IPS-18c (cell line): ENCODE measurements at regions not wholly inside any gene's neighbourhood (a gene's known extent, or its start where the extent isn't known, plus 50 kb on each side); places are given as distances from the start of the nearest gene placed in this dataset.

Experiments used
- H3K4me3 ChIP-seq: 2 replicates; pipeline ENCODE4 v1.7.0; 2013; ENCODE audit warnings: low read depth, mild to moderate bottlenecking, low read length, moderate library complexity; ENCODE audit not compliant: insufficient read depth
- H3K9me3 ChIP-seq: one replicate; pipeline ENCODE4 v1.6.1; 2013; ENCODE audit warnings: mild to moderate bottlenecking, low read length, moderate library complexity; ENCODE audit not compliant: control insufficient read depth, insufficient read depth

GRCh38 chr9:87233899-87234455 lies 263.7 kb upstream of the DAPK1 start:
- no peaks in the 10 kb centered on the region for H3K9me3 ChIP-seq
- H3K4me3 ChIP-seq, result no peak overlapping the region

- Histone ChIP-seq H3K9me3 (no peaks in the 10 kb centered on the region), H3K4me3 (no peak overlapping the region)
These were observed 262.8 kb upstream of the DAPK1 start for GRCh38 chr9:87234854-87235253.

- no peak overlapping the region for H3K4me3 ChIP-seq
These were observed 261.1 kb upstream of the DAPK1 start for GRCh38 chr9:87236546-87236945.

GRCh38 chr9:87237336-87237735 lies 260.3 kb upstream of the DAPK1 start:
- Histone ChIP-seq H3K9me3 (no peaks in the 10 kb centered on the region), H3K4me3 (no peak overlapping the region)

More at GRCh38 chr9:87236546-87236945, 261.1 kb upstream of the DAPK1 start:
- no peaks in the 10 kb centered on the region for H3K9me3 ChIP-seq

GRCh38 chr9:87238545-87238944 lies 259.1 kb upstream of the DAPK1 start:
- no peaks in the 10 kb centered on the region for H3K9me3 ChIP-seq
- H3K4me3 ChIP-seq, result no peak overlapping the region

GRCh38 chr9:87239312-87239711 lies 258.4 kb upstream of the DAPK1 start:
- no peak overlapping the region for H3K4me3 ChIP-seq
- H3K9me3 ChIP-seq, result no peaks in the 10 kb centered on the region

- no peaks in the 10 kb centered on the region for H3K9me3 ChIP-seq
- no peak overlapping the region for H3K4me3 ChIP-seq
These were observed 254.1 kb upstream of the DAPK1 start for GRCh38 chr9:87243602-87244001.

- H3K9me3 ChIP-seq, result no peaks in the 10 kb centered on the region
- H3K4me3 ChIP-seq, result no peak overlapping the region
These were observed 252.4 kb upstream of the DAPK1 start for GRCh38 chr9:87245271-87245670.

- Histone ChIP-seq H3K4me3 (no peak overlapping the region), H3K9me3 (no peaks in the 10 kb centered on the region)
These were observed 250.6 kb upstream of the DAPK1 start for GRCh38 chr9:87247097-87247496.

GRCh38 chr9:87249029-87249428 lies 248.6 kb upstream of the DAPK1 start:
- no peak overlapping the region for H3K4me3 ChIP-seq
- no peaks in the 10 kb centered on the region for H3K9me3 ChIP-seq

GRCh38 chr9:87250205-87250604 lies 247.5 kb upstream of the DAPK1 start:
- Histone ChIP-seq H3K4me3 (no peak overlapping the region), H3K9me3 (no peaks in the 10 kb centered on the region)

GRCh38 chr9:87255431-87256155 lies 242.1 kb upstream of the DAPK1 start:
- H3K4me3 ChIP-seq, result no peak overlapping the region
- no peaks in the 10 kb centered on the region for H3K9me3 ChIP-seq

GRCh38 chr9:87256973-87257372 lies 240.7 kb upstream of the DAPK1 start:
- no peaks in the 10 kb centered on the region for H3K9me3 ChIP-seq
- no peak overlapping the region for H3K4me3 ChIP-seq

GRCh38 chr9:87259543-87260518 lies 237.8 kb upstream of the DAPK1 start:
- H3K4me3 ChIP-seq, result no peak overlapping the region
- no peaks in the 10 kb centered on the region for H3K9me3 ChIP-seq

GRCh38 chr9:87263291-87263690 lies 234.4 kb upstream of the DAPK1 start:
- no peak overlapping the region for H3K4me3 ChIP-seq
- no peaks in the 10 kb centered on the region for H3K9me3 ChIP-seq

- Histone ChIP-seq H3K9me3 (no peaks in the 10 kb centered on the region), H3K4me3 (no peak overlapping the region)
These were observed 231.0 kb upstream of the DAPK1 start for GRCh38 chr9:87266697-87267096.

GRCh38 chr9:87267251-87268070 lies 230.2 kb upstream of the DAPK1 start:
- H3K9me3 ChIP-seq, result no peaks in the 10 kb centered on the region
- H3K4me3 ChIP-seq, result no peak overlapping the region
